ENCODE measurements at regions not wholly inside any gene's neighbourhood (a gene's known extent, or its start where the extent isn't known, plus 50 kb on each side); places are given as distances from the start of the nearest gene placed in this dataset.

GRCh38 chr5:61767231-61768080, 435.4 kb downstream of the ZSWIM6 start:
- Mint-ChIP-seq H3K4me3 (no peak overlapping the region), H3K9me3 (peaks cover under 1% of the 10 kb centered on the region), H3K27me3 (ENCODE audit: low read depth) (peaks cover 9% of the 10 kb centered on the region), H3K4me1 (ENCODE audit: low read depth) (no peaks in the 10 kb centered on the region), H3K36me3 (ENCODE audit: low read depth) (no peaks in the 10 kb centered on the region), H3K27ac (no peak overlapping the region)
- CTCF ChIA-PET = no interaction called here
- no peak for DNase-seq
- intact Hi-C loops (cut with micrococcal nuclease) = no loop called here

GRCh38 chr5:61768692-61769281, 436.7 kb downstream of the ZSWIM6 start:
- Mint-ChIP-seq H3K27me3 (ENCODE audit: low read depth) (peaks cover 9% of the 10 kb centered on the region), H3K27ac (no peak overlapping the region), H3K4me1 (ENCODE audit: low read depth) (no peaks in the 10 kb centered on the region), H3K36me3 (ENCODE audit: low read depth) (no peaks in the 10 kb centered on the region), H3K9me3 (no peaks in the 10 kb centered on the region), H3K4me3 (no peak overlapping the region)
- intact Hi-C loops (cut with micrococcal nuclease) = no loop called here
- DNase-seq = peak; percentile 6
- CTCF ChIA-PET = no interaction called here

GRCh38 chr5:61771062-61771461, 439.0 kb downstream of the ZSWIM6 start:
- no peak overlapping the region for H3K27ac Mint-ChIP-seq
- no peak overlapping the region for H3K4me3 Mint-ChIP-seq
- H3K4me1 Mint-ChIP-seq (ENCODE audit: low read depth) = no peaks in the 10 kb centered on the region
- intact Hi-C loops (cut with micrococcal nuclease) = no loop called here
- no peaks in the 10 kb centered on the region for H3K9me3 Mint-ChIP-seq
- CTCF ChIA-PET = no interaction called here
- H3K36me3 Mint-ChIP-seq (ENCODE audit: low read depth) = no peaks in the 10 kb centered on the region
- DNase-seq = no peak
- peaks cover 13% of the 10 kb centered on the region for H3K27me3 Mint-ChIP-seq (ENCODE audit: low read depth)

- DNase-seq = no peak
- intact Hi-C loops (cut with micrococcal nuclease) = no loop called here
- Mint-ChIP-seq H3K9me3 (no peaks in the 10 kb centered on the region), H3K4me1 (ENCODE audit: low read depth) (no peaks in the 10 kb centered on the region), H3K27me3 (ENCODE audit: low read depth) (peaks cover 13% of the 10 kb centered on the region), H3K27ac (no peak overlapping the region), H3K36me3 (ENCODE audit: low read depth) (no peaks in the 10 kb centered on the region), H3K4me3 (no peak overlapping the region)
- CTCF ChIA-PET = no interaction called here
Measured at GRCh38 chr5:61771808-61772207, 439.8 kb downstream of the ZSWIM6 start.

GRCh38 chr5:61775901-61776300, 443.8 kb downstream of the ZSWIM6 start:
- no peak overlapping the region for H3K27ac Mint-ChIP-seq
- CTCF ChIA-PET = no interaction called here
- no peaks in the 10 kb centered on the region for H3K36me3 Mint-ChIP-seq (ENCODE audit: low read depth)
- H3K9me3 Mint-ChIP-seq = no peaks in the 10 kb centered on the region
- intact Hi-C loops (cut with micrococcal nuclease) = no loop called here
- H3K27me3 Mint-ChIP-seq (ENCODE audit: low read depth) = peaks cover 15% of the 10 kb centered on the region
- DNase-seq = no peak
- no peak overlapping the region for H3K4me3 Mint-ChIP-seq
- no peaks in the 10 kb centered on the region for H3K4me1 Mint-ChIP-seq (ENCODE audit: low read depth)

GRCh38 chr5:61777292-61777691, 445.2 kb downstream of the ZSWIM6 start:
- Mint-ChIP-seq H3K4me3 (no peak overlapping the region), H3K4me1 (ENCODE audit: low read depth) (no peaks in the 10 kb centered on the region), H3K36me3 (ENCODE audit: low read depth) (no peaks in the 10 kb centered on the region), H3K27ac (no peak overlapping the region), H3K27me3 (ENCODE audit: low read depth) (peaks cover 15% of the 10 kb centered on the region), H3K9me3 (no peaks in the 10 kb centered on the region)
- CTCF ChIA-PET = no interaction called here
- intact Hi-C loops (cut with micrococcal nuclease) = no loop called here
- DNase-seq = no peak

GRCh38 chr5:61779743-61780142, 447.7 kb downstream of the ZSWIM6 start:
- H3K4me3 Mint-ChIP-seq = no peak overlapping the region
- no peaks in the 10 kb centered on the region for H3K9me3 Mint-ChIP-seq
- no peak for DNase-seq
- no peak overlapping the region for H3K27ac Mint-ChIP-seq
- CTCF ChIA-PET = no interaction called here
- H3K36me3 Mint-ChIP-seq (ENCODE audit: low read depth) = no peaks in the 10 kb centered on the region
- H3K4me1 Mint-ChIP-seq (ENCODE audit: low read depth) = no peaks in the 10 kb centered on the region
- H3K27me3 Mint-ChIP-seq (ENCODE audit: low read depth) = peaks cover 15% of the 10 kb centered on the region
- intact Hi-C loops (cut with micrococcal nuclease) = no loop called here

- H3K27me3 Mint-ChIP-seq (ENCODE audit: low read depth) = peaks cover 5% of the 10 kb centered on the region
- H3K27ac Mint-ChIP-seq = no peak overlapping the region
- H3K36me3 Mint-ChIP-seq (ENCODE audit: low read depth) = no peaks in the 10 kb centered on the region
- H3K4me3 Mint-ChIP-seq = no peak overlapping the region
- no peak for DNase-seq
- H3K9me3 Mint-ChIP-seq = no peaks in the 10 kb centered on the region
- intact Hi-C loops (cut with micrococcal nuclease) = no loop called here
- H3K4me1 Mint-ChIP-seq (ENCODE audit: low read depth) = no peaks in the 10 kb centered on the region
- CTCF ChIA-PET = no interaction called here
Measured at GRCh38 chr5:61783481-61783880, 451.4 kb downstream of the ZSWIM6 start.

GRCh38 chr5:61784341-61784740, 452.3 kb downstream of the ZSWIM6 start:
- peaks cover 4% of the 10 kb centered on the region for H3K27me3 Mint-ChIP-seq (ENCODE audit: low read depth)
- no peaks in the 10 kb centered on the region for H3K9me3 Mint-ChIP-seq
- intact Hi-C loops (cut with micrococcal nuclease) = no loop called here
- H3K4me1 Mint-ChIP-seq (ENCODE audit: low read depth) = no peaks in the 10 kb centered on the region
- CTCF ChIA-PET = no interaction called here
- no peak overlapping the region for H3K4me3 Mint-ChIP-seq
- H3K36me3 Mint-ChIP-seq (ENCODE audit: low read depth) = no peaks in the 10 kb centered on the region
- H3K27ac Mint-ChIP-seq = no peak overlapping the region
- no peak for DNase-seq

- H3K9me3 Mint-ChIP-seq = no peaks in the 10 kb centered on the region
- no peaks in the 10 kb centered on the region for H3K27me3 Mint-ChIP-seq (ENCODE audit: low read depth)
- no peak for DNase-seq
- H3K4me1 Mint-ChIP-seq (ENCODE audit: low read depth) = no peaks in the 10 kb centered on the region
- CTCF ChIA-PET = no interaction called here
- no peak overlapping the region for H3K27ac Mint-ChIP-seq
- no peak overlapping the region for H3K4me3 Mint-ChIP-seq
- intact Hi-C loops (cut with micrococcal nuclease) = no loop called here
- H3K36me3 Mint-ChIP-seq (ENCODE audit: low read depth) = no peaks in the 10 kb centered on the region
Measured at GRCh38 chr5:61788548-61788947, 456.5 kb downstream of the ZSWIM6 start.

GRCh38 chr5:61790007-61790406, 457.9 kb downstream of the ZSWIM6 start:
- Mint-ChIP-seq H3K4me3 (no peak overlapping the region), H3K4me1 (ENCODE audit: low read depth) (no peaks in the 10 kb centered on the region), H3K27ac (no peak overlapping the region), H3K27me3 (ENCODE audit: low read depth) (no peaks in the 10 kb centered on the region), H3K36me3 (ENCODE audit: low read depth) (no peaks in the 10 kb centered on the region), H3K9me3 (no peaks in the 10 kb centered on the region)
- intact Hi-C loops (cut with micrococcal nuclease) = no loop called here
- CTCF ChIA-PET = no interaction called here
- DNase-seq = no peak

- Mint-ChIP-seq H3K36me3 (ENCODE audit: low read depth) (no peaks in the 10 kb centered on the region), H3K27me3 (ENCODE audit: low read depth) (no peaks in the 10 kb centered on the region), H3K4me1 (ENCODE audit: low read depth) (no peaks in the 10 kb centered on the region), H3K9me3 (no peaks in the 10 kb centered on the region), H3K4me3 (no peak overlapping the region), H3K27ac (no peak overlapping the region)
- DNase-seq = peak; percentile 20
- intact Hi-C loops (cut with micrococcal nuclease) = no loop called here
- CTCF ChIA-PET = no interaction called here
Measured at GRCh38 chr5:61790678-61791077, 458.6 kb downstream of the ZSWIM6 start.

- peaks cover 2% of the 10 kb centered on the region for H3K27me3 Mint-ChIP-seq (ENCODE audit: low read depth)
- CTCF ChIA-PET = interaction anchor here (0.7 kb wide), 1 partner anchor 28 kb away, joined by 3 read pairs; no protein-coding TSS in a partner anchor
- H3K36me3 Mint-ChIP-seq (ENCODE audit: low read depth) = no peaks in the 10 kb centered on the region
- intact Hi-C loops (cut with micrococcal nuclease) = no loop called here
- H3K4me1 Mint-ChIP-seq (ENCODE audit: low read depth) = no peaks in the 10 kb centered on the region
- no peak overlapping the region for H3K27ac Mint-ChIP-seq
- no peak for DNase-seq
- H3K9me3 Mint-ChIP-seq = no peaks in the 10 kb centered on the region
- H3K4me3 Mint-ChIP-seq = no peak overlapping the region
Measured at GRCh38 chr5:61796773-61797172, 464.7 kb downstream of the ZSWIM6 start.

Data from activated naive CD4-positive, alpha-beta T cell treated with anti-CD3 and anti-CD28 coated beads for 36 hours (primary cell).